ENCODE measurements at regions not wholly inside any gene's neighbourhood (a gene's known extent, or its start where the extent isn't known, plus 50 kb on each side); places are given as distances from the start of the nearest gene placed in this dataset.

- TF ChIP-seq CTCF (IDR thresholded peaks at IDR 0.05; ENCODE audit: insufficient read depth in 1 of 2, low read depth in 1 of 2, low read length in 1 of 2, severe bottlenecking in 1 of 2, unreplicated experiment in 1 of 2): no peak
- H3K4me3 ChIP-seq (ENCODE audit: low read depth, low read length): no peak overlapping the region
- H3K36me3 Mint-ChIP-seq (ENCODE audit: insufficient read depth, unreplicated experiment): no peaks in the 10 kb centered on the region
- H3K9me3 ChIP-seq: no peaks in the 10 kb centered on the region
- CTCF ChIA-PET: no interaction called here
- intact Hi-C loops (cut with micrococcal nuclease; ENCODE audit: unreplicated experiment): no loop called here
- POLR2A ChIA-PET: no interaction called here
- H3K4me1 ChIP-seq: no peaks in the 10 kb centered on the region
- no peaks in the 10 kb centered on the region for H3K9me3 Mint-ChIP-seq (ENCODE audit: unreplicated experiment)
- no peak overlapping the region for H3K4me3 Mint-ChIP-seq (ENCODE audit: unreplicated experiment)
- H3K27me3 ChIP-seq (replicated peaks; ENCODE audit: control insufficient read depth, insufficient read depth, low read length): no peaks in the 10 kb centered on the region
- H3K27ac Mint-ChIP-seq (ENCODE audit: unreplicated experiment): no peak overlapping the region
- H3K27me3 Mint-ChIP-seq (ENCODE audit: insufficient read depth, unreplicated experiment): no peaks in the 10 kb centered on the region
- H3K4me1 Mint-ChIP-seq (ENCODE audit: low read depth, unreplicated experiment): no peaks in the 10 kb centered on the region
- no peaks in the 10 kb centered on the region for H3K36me3 ChIP-seq (ENCODE audit: control insufficient read depth, insufficient read depth, low read length)
- no TSS peak for BruUV-seq (replicated peaks)
- DNase-seq: no peak
Observed at GRCh38 chrX:35416782-35417181, 381.4 kb upstream of the MAGEB16 start.

- TF ChIP-seq CTCF (IDR thresholded peaks at IDR 0.05; ENCODE audit: insufficient read depth in 1 of 2, low read depth in 1 of 2, low read length in 1 of 2, severe bottlenecking in 1 of 2, unreplicated experiment in 1 of 2): no peak
- POLR2A ChIA-PET: no interaction called here
- Histone ChIP-seq H3K36me3 (ENCODE audit: control insufficient read depth, insufficient read depth, low read length) (no peaks in the 10 kb centered on the region), H3K9me3 (no peaks in the 10 kb centered on the region), H3K4me1 (no peaks in the 10 kb centered on the region), H3K27me3 (replicated peaks; ENCODE audit: control insufficient read depth, insufficient read depth, low read length) (no peaks in the 10 kb centered on the region), H3K4me3 (ENCODE audit: low read depth, low read length) (no peak overlapping the region)
- H3K4me3 Mint-ChIP-seq (ENCODE audit: unreplicated experiment): no peak overlapping the region
- H3K27me3 Mint-ChIP-seq (ENCODE audit: insufficient read depth, unreplicated experiment): no peaks in the 10 kb centered on the region
- no peak overlapping the region for H3K27ac Mint-ChIP-seq (ENCODE audit: unreplicated experiment)
- CTCF ChIA-PET: no interaction called here
- BruUV-seq (replicated peaks): no TSS peak
- no peaks in the 10 kb centered on the region for H3K36me3 Mint-ChIP-seq (ENCODE audit: insufficient read depth, unreplicated experiment)
- DNase-seq: no peak
- intact Hi-C loops (cut with micrococcal nuclease; ENCODE audit: unreplicated experiment): no loop called here
- H3K4me1 Mint-ChIP-seq (ENCODE audit: low read depth, unreplicated experiment): no peaks in the 10 kb centered on the region
- no peaks in the 10 kb centered on the region for H3K9me3 Mint-ChIP-seq (ENCODE audit: unreplicated experiment)
Observed at GRCh38 chrX:35432056-35432455, 366.1 kb upstream of the MAGEB16 start.

GRCh38 chrX:35439034-35439660 is 359.0 kb upstream of the MAGEB16 start:
- no peak overlapping the region for H3K4me3 Mint-ChIP-seq (ENCODE audit: unreplicated experiment)
- Histone ChIP-seq H3K4me1 (no peaks in the 10 kb centered on the region), H3K4me3 (ENCODE audit: low read depth, low read length) (no peak overlapping the region), H3K36me3 (ENCODE audit: control insufficient read depth, insufficient read depth, low read length) (no peaks in the 10 kb centered on the region), H3K9me3 (no peaks in the 10 kb centered on the region), H3K27me3 (replicated peaks; ENCODE audit: control insufficient read depth, insufficient read depth, low read length) (no peaks in the 10 kb centered on the region)
- H3K9me3 Mint-ChIP-seq (ENCODE audit: unreplicated experiment): no peaks in the 10 kb centered on the region
- BruUV-seq (replicated peaks): no TSS peak
- H3K4me1 Mint-ChIP-seq (ENCODE audit: low read depth, unreplicated experiment): no peaks in the 10 kb centered on the region
- no peak for TF ChIP-seq CTCF (IDR thresholded peaks at IDR 0.05; ENCODE audit: insufficient read depth in 1 of 2, low read depth in 1 of 2, low read length in 1 of 2, severe bottlenecking in 1 of 2, unreplicated experiment in 1 of 2)
- no peak overlapping the region for H3K27ac Mint-ChIP-seq (ENCODE audit: unreplicated experiment)
- ChIA-PET CTCF (no interaction called here), POLR2A (no interaction called here)
- DNase-seq: no peak
- no peaks in the 10 kb centered on the region for H3K36me3 Mint-ChIP-seq (ENCODE audit: insufficient read depth, unreplicated experiment)
- no peaks in the 10 kb centered on the region for H3K27me3 Mint-ChIP-seq (ENCODE audit: insufficient read depth, unreplicated experiment)
- intact Hi-C loops (cut with micrococcal nuclease; ENCODE audit: unreplicated experiment): no loop called here
